Tibial nerve (tissue), 4 donors: ENCODE measurements at regions not wholly inside any gene's neighbourhood (a gene's known extent, or its start where the extent isn't known, plus 50 kb on each side); places are given as distances from the start of the nearest gene placed in this dataset.

Experiments
- CTCF ChIP-seq, 5 experiments: fragments of 200-600 bp in 3 of 5; fragments of 450-650 bp in 2 of 5; sonication (generic) in 3 of 5; IDR thresholded peaks; one replicate each; pipeline ENCODE4 v1.5.1; 2016 to 2019; ENCODE audit warnings: antibody characterized with exemption in 5 of 5, mild to moderate bottlenecking in 3 of 5, moderate library complexity in 2 of 5
- EP300 ChIP-seq, 2 donors: sonication (generic); formaldehyde crosslinking; IDR thresholded peaks; one replicate each; pipeline ENCODE4 v1.6.1; 2017; ENCODE audit warnings: antibody characterized with exemption in 2 of 2, mild to moderate bottlenecking in 1 of 2
- POLR2A ChIP-seq, 2 donors: fragments of 450-650 bp; IDR thresholded peaks; one replicate each; pipeline ENCODE4 v1.6.1; 2017; ENCODE audit warnings: antibody characterized with exemption in 2 of 2, mild to moderate bottlenecking in 2 of 2, moderate library complexity in 2 of 2

GRCh38 chr6:170047823-170048222 lies 243.1 kb downstream of the DLL1 start:
- TF ChIP-seq CTCF (IDR thresholded peaks at IDR 0.05) (no peak), POLR2A (IDR thresholded peaks at IDR 0.05) (no peak), EP300 (IDR thresholded peaks at IDR 0.05) (no peak)
